GM23338 (cell line): ENCODE measurements at regions not wholly inside any gene's neighbourhood (a gene's known extent, or its start where the extent isn't known, plus 50 kb on each side); places are given as distances from the start of the nearest gene placed in this dataset.
"Not testable (repeated sequence)": the region's sequence is repeated elsewhere in the genome, so short reads cannot be mapped to it uniquely, and the experiment has no call there.

Source experiments
- ATAC-seq: fragments of 200-7000 bp; cut with Tn5 transposase; 3 replicates; pipeline ENCODE4 v1.9.1; 2020
- DNase-seq: peaks from one replicate; pipeline ENCODE4 v3.0.0-alpha.2; 2015; ENCODE audit warnings: low spot score
- H2AFZ ChIP-seq: fragments of 200-600 bp; sonication (generic); 2 replicates; pipeline ENCODE4 v1.8.0; 2016; ENCODE audit warnings: antibody characterized with exemption, mild to moderate bottlenecking, moderate library complexity
- H3F3A ChIP-seq: fragments of 200-600 bp; sonication (generic); replicated peaks from 2 replicates; pipeline ENCODE4 v1.8.0; 2017; ENCODE audit warnings: antibody characterized with exemption, mixed run types, low read depth
- H3K27ac ChIP-seq: fragments of 200-600 bp; sonication (generic); 2 replicates; pipeline ENCODE4 v1.6.1; 2016; ENCODE audit warnings: low read depth
- H3K27me3 ChIP-seq: fragments of 200-600 bp; sonication (generic); 2 replicates; pipeline ENCODE4 v1.8.0; 2016; ENCODE audit warnings: mild to moderate bottlenecking, mixed run types, moderate library complexity; ENCODE audit not compliant: insufficient read depth
- H3K36me3 ChIP-seq: fragments of 200-600 bp; sonication (generic); 2 replicates; pipeline ENCODE4 v1.8.0; 2016; ENCODE audit warnings: mild to moderate bottlenecking; ENCODE audit not compliant: insufficient read depth
- H3K4me1 ChIP-seq: fragments of 200-600 bp; sonication (generic); 2 replicates; pipeline ENCODE4 v1.8.0; 2016; ENCODE audit warnings: mild to moderate bottlenecking, moderate library complexity; ENCODE audit not compliant: insufficient read depth
- H3K4me2 ChIP-seq: fragments of 200-600 bp; sonication (generic); 2 replicates; pipeline ENCODE4 v1.7.1; 2017; ENCODE audit warnings: mixed run types
- H3K4me3 ChIP-seq: fragments of 200-600 bp; sonication (generic); 2 replicates; pipeline ENCODE4 v1.6.1; 2016; ENCODE audit warnings: mixed run types
- H3K79me2 ChIP-seq: fragments of 200-600 bp; sonication (generic); replicated peaks from 2 replicates; pipeline ENCODE4 v1.8.0; 2017; ENCODE audit warnings: mild to moderate bottlenecking; ENCODE audit not compliant: insufficient read depth
- H3K9me2 ChIP-seq: fragments of 200-600 bp; sonication (generic); 2 replicates; pipeline ENCODE4 v1.8.0; 2017; ENCODE audit not compliant: insufficient read depth
- H4K20me1 ChIP-seq: fragments of 200-600 bp; sonication (generic); replicated peaks from 2 replicates; pipeline ENCODE4 v1.8.0; 2017; ENCODE audit warnings: mild to moderate bottlenecking; ENCODE audit not compliant: insufficient read depth
- H3K27ac Mint-ChIP-seq: 2 replicates; pipeline ENCODE4 v1.8.0; 2020; ENCODE audit warnings: inconsistent platforms, mild to moderate bottlenecking, moderate library complexity, mixed read lengths
- H3K27me3 Mint-ChIP-seq: 3 replicates; pipeline ENCODE4 v1.8.0; 2022; ENCODE audit warnings: low read depth, mild to moderate bottlenecking, moderate library complexity, mixed read lengths, inconsistent platforms; ENCODE audit not compliant: insufficient read depth, poor library complexity
- H3K36me3 Mint-ChIP-seq: 3 replicates; pipeline ENCODE4 v1.8.0; 2021; ENCODE audit warnings: low read depth, mild to moderate bottlenecking, inconsistent platforms, moderate library complexity, mixed read lengths
- H3K4me1 Mint-ChIP-seq: 3 replicates; pipeline ENCODE4 v1.8.0; 2020; ENCODE audit warnings: mild to moderate bottlenecking, inconsistent platforms, mixed read lengths
- H3K4me3 Mint-ChIP-seq: 3 replicates; pipeline ENCODE4 v1.8.0; 2021; ENCODE audit warnings: moderate library complexity, mild to moderate bottlenecking, inconsistent platforms, mixed read lengths
- H3K9me3 Mint-ChIP-seq: 3 replicates; pipeline ENCODE4 v1.8.0; 2020; ENCODE audit warnings: moderate library complexity, mild to moderate bottlenecking, inconsistent platforms, mixed read lengths
- EZH2 ChIP-seq: fragments of 200-600 bp; sonication (generic); IDR thresholded peaks from one replicate; pipeline ENCODE4 v1.8.0; 2017; ENCODE audit warnings: antibody characterized with exemption, mild to moderate bottlenecking, low read depth; ENCODE audit not compliant: unreplicated experiment
- TF ChIP-seq, protein P1 (sequence below), 2 experiments: fragments of 200-600 bp in 1 of 2; sonication (generic) in 1 of 2; conservative IDR thresholded peaks; 2 replicates each; pipeline versions ENCODE4 v1.5.1 to v1.6.1; 2016 to 2017; ENCODE audit warnings: antibody characterized with exemption in 2 of 2, low read depth in 2 of 2, mild to moderate bottlenecking in 2 of 2, moderate library complexity in 1 of 2

GRCh38 chr7:114081606-114082425 lies 163.0 kb upstream of the PPP1R3A start:
- no peaks in the 10 kb centered on the region; the same call in 1 of the 2 replicates for H3F3A ChIP-seq
- Mint-ChIP-seq H3K9me3 (no peaks in the 10 kb centered on the region; the same call in 2 of the 3 replicates), H3K27me3 (peaks cover 47% of the 10 kb centered on the region), H3K27ac (no peak overlapping the region), H3K4me1 (peaks cover 17% of the 10 kb centered on the region), H3K36me3 (no peaks in the 10 kb centered on the region; the same call in 2 of the 3 replicates), H3K4me3 (peak overlapping the region; percentile 85)
- H3K36me3 ChIP-seq = no peaks in the 10 kb centered on the region
- ATAC-seq = no peak
- H3K9me2 ChIP-seq = no peaks in the 10 kb centered on the region
- no peak for TF ChIP-seq EZH2
- TF ChIP-seq, protein P1, sequence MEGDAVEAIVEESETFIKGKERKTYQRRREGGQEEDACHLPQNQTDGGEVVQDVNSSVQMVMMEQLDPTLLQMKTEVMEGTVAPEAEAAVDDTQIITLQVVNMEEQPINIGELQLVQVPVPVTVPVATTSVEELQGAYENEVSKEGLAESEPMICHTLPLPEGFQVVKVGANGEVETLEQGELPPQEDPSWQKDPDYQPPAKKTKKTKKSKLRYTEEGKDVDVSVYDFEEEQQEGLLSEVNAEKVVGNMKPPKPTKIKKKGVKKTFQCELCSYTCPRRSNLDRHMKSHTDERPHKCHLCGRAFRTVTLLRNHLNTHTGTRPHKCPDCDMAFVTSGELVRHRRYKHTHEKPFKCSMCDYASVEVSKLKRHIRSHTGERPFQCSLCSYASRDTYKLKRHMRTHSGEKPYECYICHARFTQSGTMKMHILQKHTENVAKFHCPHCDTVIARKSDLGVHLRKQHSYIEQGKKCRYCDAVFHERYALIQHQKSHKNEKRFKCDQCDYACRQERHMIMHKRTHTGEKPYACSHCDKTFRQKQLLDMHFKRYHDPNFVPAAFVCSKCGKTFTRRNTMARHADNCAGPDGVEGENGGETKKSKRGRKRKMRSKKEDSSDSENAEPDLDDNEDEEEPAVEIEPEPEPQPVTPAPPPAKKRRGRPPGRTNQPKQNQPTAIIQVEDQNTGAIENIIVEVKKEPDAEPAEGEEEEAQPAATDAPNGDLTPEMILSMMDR (conservative IDR thresholded peaks at IDR 0.05; ENCODE audit: low read depth in 2 of 2) = peak; percentile 69 to 80
- no peak overlapping the region for H3K27ac ChIP-seq
- peaks cover 46% of the 10 kb centered on the region for H3K27me3 ChIP-seq
- H3K4me2 ChIP-seq = peak overlapping the region; percentile 93
- H2AFZ ChIP-seq = no peak overlapping the region
- peaks cover 11% of the 10 kb centered on the region for H3K4me1 ChIP-seq
- peak overlapping the region; percentile 66 for H3K4me3 ChIP-seq
- no peaks in the 10 kb centered on the region for H4K20me1 ChIP-seq
- H3K79me2 ChIP-seq = no peaks in the 10 kb centered on the region
- DNase-seq = peak; percentile 70

DNA sequence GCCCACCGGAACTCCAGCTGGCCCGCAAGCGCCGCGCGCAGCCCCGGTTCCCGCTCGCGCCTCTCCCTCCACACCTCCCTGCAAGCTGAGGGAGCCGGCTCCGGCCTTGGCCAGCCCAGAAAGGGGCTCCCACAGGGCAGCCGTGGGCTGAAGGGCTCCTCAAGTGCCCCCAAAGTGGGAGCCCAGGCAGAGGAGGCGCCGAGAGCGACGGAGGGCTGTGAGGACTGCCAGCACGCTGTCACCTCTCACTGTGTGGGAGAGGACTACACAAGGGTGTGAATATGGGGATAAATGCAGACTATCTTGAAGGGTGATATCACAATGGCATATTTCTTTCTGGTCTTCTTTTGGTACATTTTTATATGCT lies 158.3 kb upstream of the PPP1R3A start:
- H3K27ac ChIP-seq, ATAC-seq, H4K20me1 ChIP-seq, H3K4me1 ChIP-seq, H3K9me3 Mint-ChIP-seq, H3K4me3 Mint-ChIP-seq, H3K4me2 ChIP-seq, H3K27me3 Mint-ChIP-seq, H3K79me2 ChIP-seq, H3K27ac Mint-ChIP-seq, H3K36me3 ChIP-seq, H2AFZ ChIP-seq, H3F3A ChIP-seq, H3K27me3 ChIP-seq, H3K9me2 ChIP-seq, H3K4me3 ChIP-seq, H3K4me1 Mint-ChIP-seq, DNase-seq, H3K36me3 Mint-ChIP-seq: not testable (repeated sequence)

DNA sequence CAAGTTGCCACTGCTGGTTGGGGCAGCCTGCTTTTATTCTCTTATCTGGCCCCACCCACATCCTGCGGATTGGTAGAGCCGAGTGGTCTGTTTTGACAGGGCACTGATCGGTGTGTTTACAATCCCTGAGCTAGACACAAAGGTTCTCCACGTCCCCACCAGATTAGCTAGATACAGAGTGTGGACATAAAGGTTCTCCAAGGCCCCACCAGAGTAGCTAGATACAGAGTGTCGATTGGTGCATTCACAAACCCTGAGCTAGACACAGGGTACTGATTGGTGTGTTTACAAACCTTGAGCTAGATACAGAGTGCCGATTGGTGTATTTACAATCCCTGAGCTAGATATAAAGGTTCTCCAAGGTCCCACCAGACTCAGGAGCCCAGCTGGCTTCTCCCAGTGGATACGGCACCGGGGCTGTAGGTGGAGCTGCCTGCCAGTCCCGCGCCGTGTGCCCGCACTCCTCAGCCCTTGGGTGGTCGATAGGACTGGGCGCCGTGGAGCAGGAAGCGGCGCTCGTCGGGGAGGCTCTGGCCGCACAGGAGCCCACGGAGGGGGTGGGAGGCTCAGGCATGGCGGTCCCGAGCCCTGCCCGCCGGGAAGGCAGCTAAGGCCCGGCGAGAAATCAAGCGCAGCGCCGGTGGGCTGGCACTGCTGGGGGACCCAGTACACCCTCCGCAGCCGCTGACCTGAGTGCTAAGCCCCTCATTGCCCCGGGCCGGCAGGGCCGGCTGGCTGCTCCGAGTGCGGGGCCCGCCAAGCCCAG lies 157.8 kb upstream of the PPP1R3A start:
- H3K9me2 ChIP-seq, H3K27me3 ChIP-seq, H3K4me2 ChIP-seq, ATAC-seq, DNase-seq, H2AFZ ChIP-seq, H3K4me3 ChIP-seq, H3K27ac Mint-ChIP-seq, H3K36me3 Mint-ChIP-seq, H3K79me2 ChIP-seq, H3K4me1 Mint-ChIP-seq, H3K36me3 ChIP-seq, H3K9me3 Mint-ChIP-seq, H3K4me1 ChIP-seq, H3K27ac ChIP-seq, H3K4me3 Mint-ChIP-seq, H3K27me3 Mint-ChIP-seq, H3F3A ChIP-seq, H4K20me1 ChIP-seq: not testable (repeated sequence)
